Endothelial cell of umbilical vein (primary cell): ENCODE measurements at regions not wholly inside any gene's neighbourhood (a gene's known extent, or its start where the extent isn't known, plus 50 kb on each side); places are given as distances from the start of the nearest gene placed in this dataset.

Experiments
- EZH2 ChIP-seq: IDR thresholded peaks from 2 replicates; pipeline ENCODE4 v1.6.1; 2012; ENCODE audit warnings: borderline replicate concordance, low read depth, mild to moderate bottlenecking, moderate library complexity, low read length, inconsistent platforms; ENCODE audit not compliant: severe bottlenecking
- FOS ChIP-seq: IDR thresholded peaks from 2 replicates; pipeline ENCODE4 v1.6.1; 2011; ENCODE audit warnings: mild to moderate bottlenecking, low read length, moderate library complexity, borderline replicate concordance; ENCODE audit not compliant: insufficient read depth
- GATA2 ChIP-seq: IDR thresholded peaks from 2 replicates; pipeline ENCODE4 v1.7.0; 2011; ENCODE audit warnings: low read depth, mild to moderate bottlenecking, moderate library complexity, mixed read lengths, low read length; ENCODE audit not compliant: insufficient read length, insufficient read depth
- JUN ChIP-seq: IDR thresholded peaks from 2 replicates; pipeline ENCODE4 v1.6.1; 2011; ENCODE audit warnings: borderline replicate concordance, low read depth; ENCODE audit not compliant: insufficient read length, insufficient read depth
- MAX ChIP-seq: IDR thresholded peaks from 2 replicates; pipeline ENCODE4 v1.6.1; 2011; ENCODE audit not compliant: insufficient read depth, insufficient read length
- MYC ChIP-seq: IDR thresholded peaks from one replicate; pipeline ENCODE4 v1.6.1; 2011; ENCODE audit warnings: mild to moderate bottlenecking, low read depth, low read length
- POLR2A ChIP-seq: IDR thresholded peaks from 2 replicates; pipeline ENCODE4 v1.6.1; 2012; ENCODE audit warnings: low read depth, mild to moderate bottlenecking, control low read depth, low read length
- POLR2AphosphoS5 ChIP-seq: IDR thresholded peaks from 2 replicates; pipeline ENCODE4 v1.6.1; 2012; ENCODE audit warnings: low read depth, mild to moderate bottlenecking, control low read depth, low read length, moderate library complexity; ENCODE audit not compliant: insufficient read depth
- TF ChIP-seq, protein P1 (sequence below), 2 donors: IDR thresholded peaks; 1 replicate in 1 of 2; 2 replicates in 1 of 2; pipeline ENCODE4 v1.5.1; 2011; ENCODE audit warnings: low read length in 2 of 2, mild to moderate bottlenecking in 2 of 2, moderate library complexity in 2 of 2, control low read depth in 1 of 2, inconsistent platforms in 1 of 2, low read depth in 1 of 2; ENCODE audit not compliant: insufficient read depth in 1 of 2; ENCODE audit errors: extremely low read depth in 1 of 2

GRCh38 chr10:44589944-44590449, 205.1 kb upstream of the CXCL12 start:
- TF ChIP-seq, protein P1, sequence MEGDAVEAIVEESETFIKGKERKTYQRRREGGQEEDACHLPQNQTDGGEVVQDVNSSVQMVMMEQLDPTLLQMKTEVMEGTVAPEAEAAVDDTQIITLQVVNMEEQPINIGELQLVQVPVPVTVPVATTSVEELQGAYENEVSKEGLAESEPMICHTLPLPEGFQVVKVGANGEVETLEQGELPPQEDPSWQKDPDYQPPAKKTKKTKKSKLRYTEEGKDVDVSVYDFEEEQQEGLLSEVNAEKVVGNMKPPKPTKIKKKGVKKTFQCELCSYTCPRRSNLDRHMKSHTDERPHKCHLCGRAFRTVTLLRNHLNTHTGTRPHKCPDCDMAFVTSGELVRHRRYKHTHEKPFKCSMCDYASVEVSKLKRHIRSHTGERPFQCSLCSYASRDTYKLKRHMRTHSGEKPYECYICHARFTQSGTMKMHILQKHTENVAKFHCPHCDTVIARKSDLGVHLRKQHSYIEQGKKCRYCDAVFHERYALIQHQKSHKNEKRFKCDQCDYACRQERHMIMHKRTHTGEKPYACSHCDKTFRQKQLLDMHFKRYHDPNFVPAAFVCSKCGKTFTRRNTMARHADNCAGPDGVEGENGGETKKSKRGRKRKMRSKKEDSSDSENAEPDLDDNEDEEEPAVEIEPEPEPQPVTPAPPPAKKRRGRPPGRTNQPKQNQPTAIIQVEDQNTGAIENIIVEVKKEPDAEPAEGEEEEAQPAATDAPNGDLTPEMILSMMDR (IDR thresholded peaks at IDR 0.05; ENCODE audit: extremely low read depth in 1 of 2, insufficient read depth in 1 of 2, low read depth in 1 of 2, low read length in 2 of 2) = no peak
- TF ChIP-seq MAX = no peak
- TF ChIP-seq POLR2AphosphoS5 = no peak
- TF ChIP-seq EZH2 = no peak
- TF ChIP-seq POLR2A = no peak
- no peak for TF ChIP-seq JUN
- no peak for TF ChIP-seq GATA2
- no peak for TF ChIP-seq MYC
- no peak for TF ChIP-seq FOS
